ENCODE measurements at regions not wholly inside any gene's neighbourhood (a gene's known extent, or its start where the extent isn't known, plus 50 kb on each side); places are given as distances from the start of the nearest gene placed in this dataset.
"Not testable (repeated sequence)": the region's sequence is repeated elsewhere in the genome, so short reads cannot be mapped to it uniquely, and the experiment has no call there.

GRCh38 chr19:20289186-20289585 is 122.2 kb downstream of the ZNF486 start:
- TF ChIP-seq REST (IDR thresholded peaks at IDR 0.05; ENCODE audit: insufficient read depth in 1 of 2, low read depth in 2 of 2, low read length in 1 of 2), result no peak
- CTCF ChIA-PET, result no interaction called here
- H3K27me3 ChIP-seq (ENCODE audit: control insufficient read depth, insufficient read depth, low read length), result no peaks in the 10 kb centered on the region
- H3K4me3 ChIP-seq (ENCODE audit: low read depth in 2 of 2, low read length in 2 of 2), result no peak overlapping the region
- intact Hi-C loops (cut with micrococcal nuclease; ENCODE audit: unreplicated experiment) (no loop called here), in situ Hi-C loops (cut with HindIII; ENCODE audit: low pct_unique_long_range_greater_than_20kb, low sequenced_read_pairs) (no loop called here)
- no peaks in the 10 kb centered on the region for H3K4me1 ChIP-seq (ENCODE audit: control insufficient read depth, insufficient read depth, low read length)
- no peak overlapping the region for H3K27ac ChIP-seq (ENCODE audit: low read length)
- H3K9me3 ChIP-seq (ENCODE audit: control insufficient read depth, insufficient read depth, low read depth, low read length), result no peaks in the 10 kb centered on the region
- BruUV-seq (replicated peaks), result no TSS peak
- POLR2A ChIA-PET, result no interaction called here
- ATAC-seq (no peak), DNase-seq (ENCODE audit: low read depth, low spot score) (no peak)
- no peaks in the 10 kb centered on the region for H3K36me3 ChIP-seq (ENCODE audit: control insufficient read depth, insufficient read depth, low read length)

- H3K4me1 ChIP-seq (ENCODE audit: control insufficient read depth, insufficient read depth, low read length), result no peaks in the 10 kb centered on the region
- intact Hi-C loops (cut with micrococcal nuclease; ENCODE audit: unreplicated experiment), result no loop called here
- DNase-seq (ENCODE audit: low read depth, low spot score) (no peak), ATAC-seq (no peak)
- ChIA-PET CTCF (no interaction called here), POLR2A (no interaction called here)
- in situ Hi-C loops (cut with HindIII; ENCODE audit: low pct_unique_long_range_greater_than_20kb, low sequenced_read_pairs), result no loop called here
- no peaks in the 10 kb centered on the region for H3K27me3 ChIP-seq (ENCODE audit: control insufficient read depth, insufficient read depth, low read length)
- H3K27ac ChIP-seq (ENCODE audit: low read length), result no peak overlapping the region
- no peaks in the 10 kb centered on the region for H3K36me3 ChIP-seq (ENCODE audit: control insufficient read depth, insufficient read depth, low read length)
- no peak overlapping the region for H3K4me3 ChIP-seq (ENCODE audit: low read depth in 2 of 2, low read length in 2 of 2)
- no peaks in the 10 kb centered on the region for H3K9me3 ChIP-seq (ENCODE audit: control insufficient read depth, insufficient read depth, low read depth, low read length)
- no peak for TF ChIP-seq REST (IDR thresholded peaks at IDR 0.05; ENCODE audit: insufficient read depth in 1 of 2, low read depth in 2 of 2, low read length in 1 of 2)
- no peak for TF ChIP-seq POLR2AphosphoS5 (IDR thresholded peaks at IDR 0.05; ENCODE audit: low read depth, low read length)
- no peak for TF ChIP-seq CTCF (IDR thresholded peaks at IDR 0.05)
- no peak for TF ChIP-seq SIN3A (IDR thresholded peaks at IDR 0.05; ENCODE audit: borderline replicate concordance, insufficient read depth, low read depth, low read length)
- TF ChIP-seq TCF7L2 (IDR thresholded peaks at IDR 0.05; ENCODE audit: low read depth, low read length), result no peak
- no TSS peak for BruUV-seq (replicated peaks)
These were observed 120.1 kb downstream of the ZNF486 start for GRCh38 chr19:20287070-20287469.

- H3K27ac ChIP-seq (ENCODE audit: low read length); in situ Hi-C loops (cut with HindIII; ENCODE audit: low pct_unique_long_range_greater_than_20kb, low sequenced_read_pairs); DNase-seq (ENCODE audit: low read depth, low spot score); BruUV-seq (replicated peaks); H3K4me3 ChIP-seq (ENCODE audit: low read depth in 2 of 2, low read length in 2 of 2); H3K36me3 ChIP-seq (ENCODE audit: control insufficient read depth, insufficient read depth, low read length); POLR2A ChIA-PET; intact Hi-C loops (cut with micrococcal nuclease; ENCODE audit: unreplicated experiment); H3K4me1 ChIP-seq (ENCODE audit: control insufficient read depth, insufficient read depth, low read length); H3K27me3 ChIP-seq (ENCODE audit: control insufficient read depth, insufficient read depth, low read length); H3K9me3 ChIP-seq (ENCODE audit: control insufficient read depth, insufficient read depth, low read depth, low read length); ATAC-seq; CTCF ChIA-PET: not testable (repeated sequence)
These were observed 118.9 kb downstream of the ZNF486 start for GRCh38 chr19:20285876-20286275.
